Activated T-cell treated with anti-CD3 and anti-CD28 coated beads, Interleukin-2, amount 50 U/mL, for 48 hours (primary cell): ENCODE measurements at regions not wholly inside any gene's neighbourhood (a gene's known extent, or its start where the extent isn't known, plus 50 kb on each side); places are given as distances from the start of the nearest gene placed in this dataset.
A peak's percentile ranks its signal among the peaks of the same experiment; 100 is the strongest.
"Not testable (repeated sequence)": the region's sequence is repeated elsewhere in the genome, so short reads cannot be mapped to it uniquely, and the experiment has no call there.

Experiments
- DNase-seq, 2 experiments: peaks; one replicate each; pipeline ENCODE4 v3.0.0-alpha.2; 2020

GRCh38 chr6:26720663-26721218 is 61.2 kb upstream of the ZNF322 start:
- not testable (repeated sequence) for DNase-seq

GRCh38 chr6:26730019-26730766 is 70.6 kb upstream of the ZNF322 start:
- DNase-seq, result not testable (repeated sequence)

GRCh38 chr6:26734776-26735472 is 75.4 kb upstream of the ZNF322 start:
- DNase-seq, result not testable (repeated sequence)

- DNase-seq, result no peak
Observed at GRCh38 chr6:26739811-26740210, 80.3 kb upstream of the ZNF322 start.

- DNase-seq, result peak in 1 of 2 experiments; percentile 35
Observed at GRCh38 chr6:26743157-26743821, 83.7 kb upstream of the ZNF322 start.

GRCh38 chr6:26743941-26744699 is 84.6 kb upstream of the ZNF322 start:
- peak in 1 of 2 experiments; percentile 16 for DNase-seq

GRCh38 chr6:26744837-26745282 is 85.3 kb upstream of the ZNF322 start:
- DNase-seq, result not testable (repeated sequence)

GRCh38 chr6:26745964-26746363 is 86.4 kb upstream of the ZNF322 start:
- DNase-seq, result not testable (repeated sequence)

- DNase-seq, result peak in 1 of 2 experiments; percentile 19
Observed at GRCh38 chr6:26749126-26749758, 89.7 kb upstream of the ZNF322 start.

- DNase-seq, result not testable (repeated sequence)
Observed at GRCh38 chr6:26749759-26750126, 90.2 kb upstream of the ZNF322 start.

- DNase-seq, result no peak
Observed at GRCh38 chr6:26754212-26754611, 94.7 kb upstream of the ZNF322 start.

GRCh38 chr6:26754801-26755200 is 95.3 kb upstream of the ZNF322 start:
- DNase-seq, result peak in 1 of 2 experiments; percentile 18

GRCh38 chr6:26756067-26756805 is 96.7 kb upstream of the ZNF322 start:
- peak; percentile 48 for DNase-seq

- DNase-seq, result not testable (repeated sequence)
Observed at GRCh38 chr6:26766203-26766902, 106.8 kb upstream of the ZNF322 start.

- DNase-seq, result not testable (repeated sequence)
Observed at GRCh38 chr6:26770941-26771666, 111.6 kb upstream of the ZNF322 start.

GRCh38 chr6:26773414-26773813 is 113.9 kb upstream of the ZNF322 start:
- DNase-seq, result not testable (repeated sequence)

GRCh38 chr6:26780563-26780962 is 121.0 kb upstream of the ZNF322 start:
- not testable (repeated sequence) for DNase-seq

- not testable (repeated sequence) for DNase-seq
Observed at GRCh38 chr6:26795474-26796307, 136.1 kb upstream of the ZNF322 start.
